ENCODE measurements at regions not wholly inside any gene's neighbourhood (a gene's known extent, or its start where the extent isn't known, plus 50 kb on each side); places are given as distances from the start of the nearest gene placed in this dataset.

GRCh38 chr17:14997290-14997689 lies 267.8 kb downstream of the PMP22 start:
- TF ChIP-seq POLR2A (IDR thresholded peaks at IDR 0.05) (no peak), CTCF (IDR thresholded peaks at IDR 0.05) (no peak)

Data from uterus (tissue), 2 donors.